Skeletal muscle satellite cell (primary cell): ENCODE measurements at regions not wholly inside any gene's neighbourhood (a gene's known extent, or its start where the extent isn't known, plus 50 kb on each side); places are given as distances from the start of the nearest gene placed in this dataset.

ENCODE experiments used
- H3K27me3 ChIP-seq: 2 replicates; pipeline ENCODE4 v1.7.0; 2013; ENCODE audit warnings: low read length; ENCODE audit not compliant: control insufficient read depth, insufficient read depth
- H3K36me3 ChIP-seq: 2 replicates; pipeline ENCODE4 v1.7.0; 2013; ENCODE audit warnings: mild to moderate bottlenecking, control low read depth, low read length; ENCODE audit not compliant: insufficient read depth
- H3K4me1 ChIP-seq: 2 replicates; pipeline ENCODE4 v1.7.0; 2013; ENCODE audit warnings: low read length; ENCODE audit not compliant: control insufficient read depth, insufficient read depth
- H3K4me2 ChIP-seq: 2 replicates; pipeline ENCODE4 v1.7.0; 2013; ENCODE audit warnings: mild to moderate bottlenecking, low read length
- H3K4me3 ChIP-seq: 2 replicates; pipeline ENCODE4 v1.7.0; 2013; ENCODE audit warnings: low read length
- H3K9ac ChIP-seq: 2 replicates; pipeline ENCODE4 v1.7.0; 2013; ENCODE audit warnings: mild to moderate bottlenecking, low read depth, low read length, moderate library complexity
- H3K9me3 ChIP-seq: replicated peaks from 2 replicates; pipeline ENCODE4 v1.7.0; 2013; ENCODE audit warnings: mild to moderate bottlenecking, control low read depth, low read length

GRCh38 chr15:59847968-59848367, 156.1 kb upstream of the FOXB1 start:
- peaks cover 27% of the 10 kb centered on the region for H3K27me3 ChIP-seq
- no peak overlapping the region for H3K9ac ChIP-seq
- H3K36me3 ChIP-seq, result no peaks in the 10 kb centered on the region
- no peaks in the 10 kb centered on the region for H3K9me3 ChIP-seq
- no peaks in the 10 kb centered on the region for H3K4me1 ChIP-seq
- H3K4me2 ChIP-seq, result no peak overlapping the region
- no peak overlapping the region for H3K4me3 ChIP-seq

- no peak overlapping the region for H3K4me2 ChIP-seq
Measured at GRCh38 chr15:59845942-59846499, 156.9 kb upstream of the BNIP2 start.

GRCh38 chr15:59843609-59844008, 154.5 kb upstream of the BNIP2 start:
- Histone ChIP-seq H3K27me3 (peaks cover 38% of the 10 kb centered on the region), H3K9ac (no peak overlapping the region), H3K4me3 (no peak overlapping the region), H3K4me2 (no peak overlapping the region), H3K4me1 (no peaks in the 10 kb centered on the region), H3K9me3 (no peaks in the 10 kb centered on the region), H3K36me3 (no peaks in the 10 kb centered on the region)

More at GRCh38 chr15:59845942-59846499, 156.9 kb upstream of the BNIP2 start:
- Histone ChIP-seq H3K4me1 (no peaks in the 10 kb centered on the region), H3K9me3 (no peaks in the 10 kb centered on the region), H3K27me3 (peaks cover 27% of the 10 kb centered on the region), H3K4me3 (no peak overlapping the region), H3K36me3 (no peaks in the 10 kb centered on the region), H3K9ac (no peak overlapping the region)

- H3K4me1 ChIP-seq, result no peaks in the 10 kb centered on the region
- H3K36me3 ChIP-seq, result no peaks in the 10 kb centered on the region
- no peak overlapping the region for H3K4me2 ChIP-seq
- no peaks in the 10 kb centered on the region for H3K9me3 ChIP-seq
- no peak overlapping the region for H3K4me3 ChIP-seq
- H3K9ac ChIP-seq, result no peak overlapping the region
- H3K27me3 ChIP-seq, result peaks cover 50% of the 10 kb centered on the region
Measured at GRCh38 chr15:59841036-59841435, 151.9 kb upstream of the BNIP2 start.

- no peak overlapping the region for H3K4me3 ChIP-seq
Measured at GRCh38 chr15:59839906-59840305, 150.8 kb upstream of the BNIP2 start.

GRCh38 chr15:59838900-59839299, 149.8 kb upstream of the BNIP2 start:
- Histone ChIP-seq H3K4me1 (no peaks in the 10 kb centered on the region), H3K9me3 (no peaks in the 10 kb centered on the region), H3K4me2 (no peak overlapping the region), H3K4me3 (no peak overlapping the region), H3K36me3 (no peaks in the 10 kb centered on the region), H3K27me3 (peaks cover 36% of the 10 kb centered on the region), H3K9ac (no peak overlapping the region)

More at GRCh38 chr15:59839906-59840305, 150.8 kb upstream of the BNIP2 start:
- H3K36me3 ChIP-seq, result no peaks in the 10 kb centered on the region
- H3K4me2 ChIP-seq, result no peak overlapping the region
- H3K27me3 ChIP-seq, result peaks cover 44% of the 10 kb centered on the region
- no peaks in the 10 kb centered on the region for H3K9me3 ChIP-seq
- no peaks in the 10 kb centered on the region for H3K4me1 ChIP-seq
- no peak overlapping the region for H3K9ac ChIP-seq

GRCh38 chr15:59835776-59836175, 146.7 kb upstream of the BNIP2 start:
- no peaks in the 10 kb centered on the region for H3K9me3 ChIP-seq
- no peaks in the 10 kb centered on the region for H3K36me3 ChIP-seq
- no peaks in the 10 kb centered on the region for H3K4me1 ChIP-seq
- H3K27me3 ChIP-seq, result peaks cover 36% of the 10 kb centered on the region
- no peak overlapping the region for H3K4me2 ChIP-seq
- H3K4me3 ChIP-seq, result no peak overlapping the region
- H3K9ac ChIP-seq, result no peak overlapping the region

GRCh38 chr15:59834528-59834927, 145.4 kb upstream of the BNIP2 start:
- no peaks in the 10 kb centered on the region for H3K9me3 ChIP-seq
- H3K27me3 ChIP-seq, result peaks cover 36% of the 10 kb centered on the region
- no peaks in the 10 kb centered on the region for H3K4me1 ChIP-seq
- no peak overlapping the region for H3K4me2 ChIP-seq
- no peak overlapping the region for H3K4me3 ChIP-seq
- H3K36me3 ChIP-seq, result no peaks in the 10 kb centered on the region
- no peak overlapping the region for H3K9ac ChIP-seq

GRCh38 chr15:59833366-59833765, 144.2 kb upstream of the BNIP2 start:
- Histone ChIP-seq H3K27me3 (peaks cover 32% of the 10 kb centered on the region), H3K9me3 (no peaks in the 10 kb centered on the region), H3K4me1 (no peaks in the 10 kb centered on the region), H3K4me3 (no peak overlapping the region), H3K9ac (no peak overlapping the region), H3K4me2 (no peak overlapping the region), H3K36me3 (no peaks in the 10 kb centered on the region)

GRCh38 chr15:59830873-59831272, 141.8 kb upstream of the BNIP2 start:
- Histone ChIP-seq H3K4me2 (no peak overlapping the region), H3K27me3 (peaks cover 22% of the 10 kb centered on the region), H3K9ac (no peak overlapping the region), H3K9me3 (no peaks in the 10 kb centered on the region), H3K4me3 (no peak overlapping the region), H3K36me3 (no peaks in the 10 kb centered on the region), H3K4me1 (no peaks in the 10 kb centered on the region)

GRCh38 chr15:59830098-59830497, 141.0 kb upstream of the BNIP2 start:
- Histone ChIP-seq H3K27me3 (peaks cover 21% of the 10 kb centered on the region), H3K9ac (no peak overlapping the region), H3K4me1 (no peaks in the 10 kb centered on the region), H3K4me3 (no peak overlapping the region), H3K4me2 (no peak overlapping the region), H3K9me3 (no peaks in the 10 kb centered on the region), H3K36me3 (no peaks in the 10 kb centered on the region)

GRCh38 chr15:59828861-59829260, 139.7 kb upstream of the BNIP2 start:
- H3K27me3 ChIP-seq, result peaks cover 18% of the 10 kb centered on the region
- H3K36me3 ChIP-seq, result no peaks in the 10 kb centered on the region
- H3K4me2 ChIP-seq, result no peak overlapping the region
- no peak overlapping the region for H3K4me3 ChIP-seq
- no peaks in the 10 kb centered on the region for H3K9me3 ChIP-seq
- no peaks in the 10 kb centered on the region for H3K4me1 ChIP-seq
- no peak overlapping the region for H3K9ac ChIP-seq
